22Rv1 (cell line): ENCODE measurements at regions not wholly inside any gene's neighbourhood (a gene's known extent, or its start where the extent isn't known, plus 50 kb on each side); places are given as distances from the start of the nearest gene placed in this dataset.

ENCODE experiments used
- ZFX ChIP-seq: fragments of 450-650 bp; IDR thresholded peaks from 2 replicates; pipeline ENCODE4 v1.6.1; 2017; ENCODE audit warnings: antibody characterized with exemption, borderline replicate concordance
- TF ChIP-seq, protein P1 (sequence below): fragments of 450-650 bp; IDR thresholded peaks from 2 replicates; pipeline ENCODE4 v1.5.1; 2017; ENCODE audit warnings: mild to moderate bottlenecking

DNA sequence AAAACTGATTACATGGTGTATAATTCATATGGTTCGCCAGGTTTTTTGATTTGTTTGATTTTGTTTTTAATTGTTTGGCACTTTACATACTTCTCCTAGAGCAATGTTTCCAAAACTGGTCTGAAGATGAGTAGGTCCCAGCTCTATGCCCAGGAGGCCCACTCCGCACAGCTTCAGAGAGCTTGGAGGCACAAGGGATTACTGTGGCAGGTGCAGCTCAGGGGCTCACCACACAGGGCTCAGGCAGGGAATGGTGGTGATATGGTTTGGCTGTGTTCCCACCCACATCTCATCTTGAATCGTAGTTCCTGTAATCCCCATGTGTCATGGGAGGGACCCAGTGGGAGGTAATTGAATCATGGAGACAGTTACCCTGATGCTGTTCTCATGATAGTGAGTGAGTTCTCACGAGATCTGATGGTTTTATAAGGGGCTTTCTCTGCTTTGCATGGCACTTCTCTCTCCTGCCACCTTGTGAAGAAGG is 296.6 kb downstream of the MED10 start:
- TF ChIP-seq, protein P1, sequence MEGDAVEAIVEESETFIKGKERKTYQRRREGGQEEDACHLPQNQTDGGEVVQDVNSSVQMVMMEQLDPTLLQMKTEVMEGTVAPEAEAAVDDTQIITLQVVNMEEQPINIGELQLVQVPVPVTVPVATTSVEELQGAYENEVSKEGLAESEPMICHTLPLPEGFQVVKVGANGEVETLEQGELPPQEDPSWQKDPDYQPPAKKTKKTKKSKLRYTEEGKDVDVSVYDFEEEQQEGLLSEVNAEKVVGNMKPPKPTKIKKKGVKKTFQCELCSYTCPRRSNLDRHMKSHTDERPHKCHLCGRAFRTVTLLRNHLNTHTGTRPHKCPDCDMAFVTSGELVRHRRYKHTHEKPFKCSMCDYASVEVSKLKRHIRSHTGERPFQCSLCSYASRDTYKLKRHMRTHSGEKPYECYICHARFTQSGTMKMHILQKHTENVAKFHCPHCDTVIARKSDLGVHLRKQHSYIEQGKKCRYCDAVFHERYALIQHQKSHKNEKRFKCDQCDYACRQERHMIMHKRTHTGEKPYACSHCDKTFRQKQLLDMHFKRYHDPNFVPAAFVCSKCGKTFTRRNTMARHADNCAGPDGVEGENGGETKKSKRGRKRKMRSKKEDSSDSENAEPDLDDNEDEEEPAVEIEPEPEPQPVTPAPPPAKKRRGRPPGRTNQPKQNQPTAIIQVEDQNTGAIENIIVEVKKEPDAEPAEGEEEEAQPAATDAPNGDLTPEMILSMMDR: no peak
- no peak for TF ChIP-seq ZFX
